Smooth muscle cell of the brain vasculature (primary cell): ENCODE measurements at regions not wholly inside any gene's neighbourhood (a gene's known extent, or its start where the extent isn't known, plus 50 kb on each side); places are given as distances from the start of the nearest gene placed in this dataset.

Experiments
- DNase-seq: peaks from one replicate; pipeline ENCODE4 v3.0.0-alpha.2; 2012; ENCODE audit warnings: low read depth, low spot score

GRCh38 chr13:67299072-67299635 lies 69.0 kb upstream of the PCDH9 start:
- DNase-seq: no peak

GRCh38 chr13:67298297-67298696 lies 68.2 kb upstream of the PCDH9 start:
- no peak for DNase-seq

GRCh38 chr13:67296511-67296910 lies 66.4 kb upstream of the PCDH9 start:
- DNase-seq: no peak

GRCh38 chr13:67292886-67293285 lies 62.8 kb upstream of the PCDH9 start:
- DNase-seq: no peak

- no peak for DNase-seq
Measured at GRCh38 chr13:67285611-67286010, 55.5 kb upstream of the PCDH9 start.

- no peak for DNase-seq
Measured at GRCh38 chr13:67283637-67284036, 53.5 kb upstream of the PCDH9 start.

GRCh38 chr13:67281466-67281865 lies 51.3 kb upstream of the PCDH9 start:
- DNase-seq: no peak
